Caco-2 (cell line): ENCODE measurements at regions not wholly inside any gene's neighbourhood (a gene's known extent, or its start where the extent isn't known, plus 50 kb on each side); places are given as distances from the start of the nearest gene placed in this dataset.

Source experiments
- BruUV-seq: library from RNA; stranded (reverse); fragments of 400-500 nt; replicated peaks from 2 replicates; lab custom pipeline; 2021; lab: Mats Ljungman, UMichigan
- CTCF ChIA-PET: fragments of 300-600 bp; sonication (Branson Sonifier 250); formaldehyde crosslinking; loops from one replicate; lab custom pipeline; 2022; ENCODE audit warnings: antibody characterized with exemption; lab: Charles Lee
- POLR2A ChIA-PET: fragments of 300-600 bp; sonication (Branson Sonifier 250); formaldehyde crosslinking; loops from one replicate; lab custom pipeline; 2022; ENCODE audit warnings: antibody characterized with exemption; lab: Charles Lee
- DNase-seq, 2 experiments: peaks; one replicate each; pipeline versions ENCODE4 v3.0.0 to v3.0.0-alpha.2; 2020 to 2022
- H3K27me3 ChIP-seq: replicated peaks from 2 replicates; pipeline ENCODE4 v1.6.0; 2011; ENCODE audit warnings: low read length; ENCODE audit not compliant: control insufficient read depth, insufficient read depth
- H3K36me3 ChIP-seq: 2 replicates; pipeline ENCODE4 v1.5.1; 2011; ENCODE audit warnings: low read length; ENCODE audit not compliant: control insufficient read depth, insufficient read depth
- H3K4me1 ChIP-seq: fragments of 250-450 bp; sonication (Bioruptor Pico); 2 replicates; pipeline ENCODE4 v1.5.1; 2020; ENCODE audit warnings: mild to moderate bottlenecking
- H3K4me3 ChIP-seq: 2 replicates; pipeline ENCODE4 v1.5.1; 2011; ENCODE audit warnings: low read depth, mild to moderate bottlenecking, control low read depth, low read length
- H3K9me3 ChIP-seq: fragments of 250-450 bp; sonication (Bioruptor Pico); 2 replicates; pipeline ENCODE4 v1.5.1; 2020; ENCODE audit warnings: mild to moderate bottlenecking, moderate library complexity
- H3K27ac Mint-ChIP-seq: one replicate; pipeline ENCODE4 v1.8.0; 2022; ENCODE audit warnings: mixed read lengths; ENCODE audit not compliant: unreplicated experiment
- H3K27me3 Mint-ChIP-seq: one replicate; pipeline ENCODE4 v1.8.0; 2022; ENCODE audit warnings: mixed read lengths; ENCODE audit not compliant: insufficient read depth, unreplicated experiment
- H3K36me3 Mint-ChIP-seq: one replicate; pipeline ENCODE4 v1.8.0; 2022; ENCODE audit warnings: mild to moderate bottlenecking, mixed read lengths; ENCODE audit not compliant: insufficient read depth, unreplicated experiment
- H3K4me1 Mint-ChIP-seq: one replicate; pipeline ENCODE4 v1.8.0; 2022; ENCODE audit warnings: low read depth, mixed read lengths; ENCODE audit not compliant: unreplicated experiment
- H3K4me3 Mint-ChIP-seq: one replicate; pipeline ENCODE4 v1.8.0; 2022; ENCODE audit warnings: mild to moderate bottlenecking, moderate library complexity, mixed read lengths; ENCODE audit not compliant: unreplicated experiment
- H3K9me3 Mint-ChIP-seq: one replicate; pipeline ENCODE4 v1.8.0; 2022; ENCODE audit warnings: mixed read lengths; ENCODE audit not compliant: unreplicated experiment
- intact Hi-C: fragments of 100-400 bp; cut with micrococcal nuclease; formaldehyde crosslinking; loops from one replicate; pipeline ENCODE4 v1.10.0; 2022; ENCODE audit not compliant: unreplicated experiment
- TF ChIP-seq, protein P1 (sequence below), 2 experiments: fragments of 200-600 bp in 1 of 2; IDR thresholded peaks; 1 replicate in 1 of 2; 2 replicates in 1 of 2; pipeline versions ENCODE4 v1.5.1 to v1.8.0; 2011 to 2022; ENCODE audit warnings: antibody characterized with exemption in 1 of 2, control low read depth in 1 of 2, inconsistent platforms in 1 of 2, low read depth in 1 of 2, low read length in 1 of 2, mild to moderate bottlenecking in 1 of 2, moderate library complexity in 1 of 2; ENCODE audit not compliant: insufficient read depth in 1 of 2, severe bottlenecking in 1 of 2, unreplicated experiment in 1 of 2

DNA sequence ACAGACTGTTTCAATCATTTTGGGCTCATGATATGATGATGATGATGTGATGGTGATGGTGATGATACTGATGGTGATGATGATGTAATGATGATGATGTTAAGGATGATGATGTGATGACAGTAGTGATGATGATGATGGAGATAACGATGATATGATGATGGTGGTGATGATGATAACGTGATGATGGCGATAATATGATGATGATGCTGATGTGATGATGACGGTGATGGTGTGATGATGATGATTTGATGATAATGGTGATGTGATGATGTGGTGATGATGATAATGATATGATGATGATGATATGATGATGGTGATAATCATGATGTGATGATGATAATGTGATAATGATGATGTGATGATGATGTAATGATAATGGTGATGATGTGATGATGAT lies 612.6 kb downstream of the AACS start:
- TF ChIP-seq, protein P1, sequence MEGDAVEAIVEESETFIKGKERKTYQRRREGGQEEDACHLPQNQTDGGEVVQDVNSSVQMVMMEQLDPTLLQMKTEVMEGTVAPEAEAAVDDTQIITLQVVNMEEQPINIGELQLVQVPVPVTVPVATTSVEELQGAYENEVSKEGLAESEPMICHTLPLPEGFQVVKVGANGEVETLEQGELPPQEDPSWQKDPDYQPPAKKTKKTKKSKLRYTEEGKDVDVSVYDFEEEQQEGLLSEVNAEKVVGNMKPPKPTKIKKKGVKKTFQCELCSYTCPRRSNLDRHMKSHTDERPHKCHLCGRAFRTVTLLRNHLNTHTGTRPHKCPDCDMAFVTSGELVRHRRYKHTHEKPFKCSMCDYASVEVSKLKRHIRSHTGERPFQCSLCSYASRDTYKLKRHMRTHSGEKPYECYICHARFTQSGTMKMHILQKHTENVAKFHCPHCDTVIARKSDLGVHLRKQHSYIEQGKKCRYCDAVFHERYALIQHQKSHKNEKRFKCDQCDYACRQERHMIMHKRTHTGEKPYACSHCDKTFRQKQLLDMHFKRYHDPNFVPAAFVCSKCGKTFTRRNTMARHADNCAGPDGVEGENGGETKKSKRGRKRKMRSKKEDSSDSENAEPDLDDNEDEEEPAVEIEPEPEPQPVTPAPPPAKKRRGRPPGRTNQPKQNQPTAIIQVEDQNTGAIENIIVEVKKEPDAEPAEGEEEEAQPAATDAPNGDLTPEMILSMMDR (IDR thresholded peaks at IDR 0.05; ENCODE audit: insufficient read depth in 1 of 2, low read depth in 1 of 2, low read length in 1 of 2, severe bottlenecking in 1 of 2, unreplicated experiment in 1 of 2), result no peak
- ChIA-PET CTCF (no interaction called here), POLR2A (no interaction called here)
- no peaks in the 10 kb centered on the region for H3K9me3 Mint-ChIP-seq
- no peaks in the 10 kb centered on the region for H3K36me3 ChIP-seq
- H3K4me3 Mint-ChIP-seq, result no peak overlapping the region
- peaks cover 3% of the 10 kb centered on the region for H3K27me3 Mint-ChIP-seq
- H3K9me3 ChIP-seq, result no peaks in the 10 kb centered on the region
- no peaks in the 10 kb centered on the region for H3K36me3 Mint-ChIP-seq
- H3K4me3 ChIP-seq, result no peak overlapping the region
- BruUV-seq, result no TSS peak
- no peaks in the 10 kb centered on the region for H3K4me1 Mint-ChIP-seq
- no peak for DNase-seq
- no peak overlapping the region for H3K27ac Mint-ChIP-seq
- H3K27me3 ChIP-seq, result no peaks in the 10 kb centered on the region
- no peaks in the 10 kb centered on the region for H3K4me1 ChIP-seq
- intact Hi-C loops, result no loop called here

DNA sequence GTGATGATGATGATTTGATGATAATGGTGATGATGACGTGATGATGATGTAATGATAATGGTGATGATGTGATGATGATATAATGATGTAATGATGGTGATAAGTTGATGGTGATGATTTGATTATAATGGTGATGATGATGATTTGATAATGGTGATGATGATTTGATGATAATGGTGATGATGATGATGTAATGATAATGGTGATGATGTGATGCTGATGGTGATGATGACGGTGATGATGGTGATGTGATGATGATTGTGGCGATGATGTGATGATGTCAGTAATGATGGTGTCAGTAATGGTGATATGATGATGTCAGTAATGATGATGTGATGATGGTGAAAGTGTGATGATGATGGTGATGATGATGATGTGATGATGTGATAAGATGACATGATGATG lies 613.4 kb downstream of the AACS start:
- peaks cover 3% of the 10 kb centered on the region for H3K27me3 Mint-ChIP-seq
- no peak overlapping the region for H3K4me3 Mint-ChIP-seq
- CTCF ChIA-PET, result no interaction called here
- no peaks in the 10 kb centered on the region for H3K36me3 ChIP-seq
- H3K9me3 Mint-ChIP-seq, result no peaks in the 10 kb centered on the region
- H3K36me3 Mint-ChIP-seq, result no peaks in the 10 kb centered on the region
- no peak overlapping the region for H3K4me3 ChIP-seq
- H3K9me3 ChIP-seq, result no peaks in the 10 kb centered on the region
- BruUV-seq, result no TSS peak
- no peak for DNase-seq
- TF ChIP-seq, protein P1 (IDR thresholded peaks at IDR 0.05; ENCODE audit: insufficient read depth in 1 of 2, low read depth in 1 of 2, low read length in 1 of 2, severe bottlenecking in 1 of 2, unreplicated experiment in 1 of 2), result no peak
- intact Hi-C loops, result no loop called here
- no peaks in the 10 kb centered on the region for H3K27me3 ChIP-seq
- no peaks in the 10 kb centered on the region for H3K4me1 ChIP-seq
- H3K27ac Mint-ChIP-seq, result no peak overlapping the region
- POLR2A ChIA-PET, result no interaction called here
- H3K4me1 Mint-ChIP-seq, result no peaks in the 10 kb centered on the region

DNA sequence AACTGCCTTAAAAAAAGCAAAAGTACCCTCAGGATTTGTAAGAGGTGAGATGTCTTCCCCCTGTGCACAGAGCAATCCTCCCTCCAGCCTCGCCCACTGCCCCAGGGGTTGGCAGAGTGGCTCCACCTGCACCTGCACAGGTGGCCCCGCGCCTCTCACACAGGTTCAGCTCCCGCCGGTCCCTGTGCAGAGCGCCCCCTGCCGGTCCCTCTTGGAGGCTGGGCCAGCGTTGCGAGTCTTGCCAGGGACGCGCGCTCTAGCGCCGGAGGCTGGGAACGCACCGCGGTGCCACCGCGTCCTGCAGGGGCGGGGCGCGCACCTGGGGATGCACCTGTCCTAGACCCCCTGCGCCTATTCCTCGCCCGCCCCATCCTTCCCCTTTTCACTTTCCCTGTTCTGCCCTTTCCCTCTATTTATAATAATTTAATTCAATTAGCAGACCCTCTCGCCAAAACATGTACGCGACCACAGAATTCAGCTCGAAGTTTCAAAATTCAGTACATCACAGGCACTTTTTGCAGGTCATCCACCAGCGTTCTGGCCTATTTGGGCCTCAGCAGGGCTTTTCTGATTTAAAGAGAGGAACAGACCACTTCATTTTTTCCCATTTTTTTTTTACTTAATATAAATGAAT lies 618.6 kb downstream of the AACS start:
- no peaks in the 10 kb centered on the region for H3K36me3 Mint-ChIP-seq
- no peak overlapping the region for H3K4me3 Mint-ChIP-seq
- H3K27me3 Mint-ChIP-seq, result peaks cover 3% of the 10 kb centered on the region
- DNase-seq, result peak in 1 of 2 experiments; percentile 18
- intact Hi-C loops, result no loop called here
- H3K4me1 Mint-ChIP-seq, result no peaks in the 10 kb centered on the region
- H3K27ac Mint-ChIP-seq, result no peak overlapping the region
- H3K27me3 ChIP-seq, result no peaks in the 10 kb centered on the region
- CTCF ChIA-PET, result no interaction called here
- H3K9me3 ChIP-seq, result no peaks in the 10 kb centered on the region
- POLR2A ChIA-PET, result no interaction called here
- no peaks in the 10 kb centered on the region for H3K36me3 ChIP-seq
- no peaks in the 10 kb centered on the region for H3K9me3 Mint-ChIP-seq
- H3K4me1 ChIP-seq, result no peaks in the 10 kb centered on the region
- TF ChIP-seq, protein P1 (IDR thresholded peaks at IDR 0.05; ENCODE audit: insufficient read depth in 1 of 2, low read depth in 1 of 2, low read length in 1 of 2, severe bottlenecking in 1 of 2, unreplicated experiment in 1 of 2), result peak in 1 of 2 experiments; percentile 32
- no TSS peak for BruUV-seq
- no peak overlapping the region for H3K4me3 ChIP-seq
